SK-N-DZ (cell line): ENCODE measurements at regions not wholly inside any gene's neighbourhood (a gene's known extent, or its start where the extent isn't known, plus 50 kb on each side); places are given as distances from the start of the nearest gene placed in this dataset.

ENCODE experiments used
- DNase-seq: peaks from one replicate; pipeline ENCODE4 v3.0.0-alpha.2; 2015; ENCODE audit warnings: low spot score

GRCh38 chr9:27749838-27750237 lies 176.6 kb upstream of the C9orf72 start:
- DNase-seq: no peak

DNA sequence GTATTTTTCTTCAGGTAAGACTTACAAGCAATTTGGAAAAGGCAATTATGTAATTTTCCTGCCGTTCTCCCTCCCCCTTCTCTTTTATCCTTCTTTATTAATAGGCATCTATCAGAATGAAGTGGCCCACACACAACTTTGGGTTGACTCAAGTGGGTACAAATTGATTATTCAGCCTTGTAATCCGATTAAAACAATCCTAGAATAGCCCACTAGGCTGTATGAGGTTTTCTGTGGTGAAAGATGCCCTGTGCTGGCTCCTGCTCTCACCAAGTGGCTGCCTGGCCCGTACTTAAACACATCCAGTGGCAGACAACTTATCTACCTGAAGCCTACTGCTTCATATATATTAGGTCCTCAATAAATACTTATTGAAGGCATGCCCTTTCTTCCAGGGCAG lies 177.3 kb upstream of the C9orf72 start:
- no peak for DNase-seq

DNA sequence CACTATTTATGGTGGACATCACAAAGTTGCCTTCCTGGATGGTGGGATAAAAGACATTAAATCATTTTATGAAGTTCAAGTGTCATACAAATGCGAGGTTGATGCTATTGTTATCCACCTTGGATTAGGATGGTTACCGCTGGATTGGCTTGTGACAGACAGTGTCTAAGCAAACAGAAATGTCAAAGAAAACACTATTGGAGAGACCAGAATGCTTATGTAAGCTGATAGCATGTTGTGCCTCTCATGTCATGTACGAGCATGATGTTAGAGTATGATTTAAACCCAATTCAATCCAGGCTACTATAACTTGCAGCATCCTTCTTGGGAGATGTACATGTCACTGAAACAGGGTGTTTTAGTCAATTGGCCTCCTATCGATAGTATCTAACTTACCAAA lies 178.8 kb upstream of the C9orf72 start:
- DNase-seq: no peak

DNA sequence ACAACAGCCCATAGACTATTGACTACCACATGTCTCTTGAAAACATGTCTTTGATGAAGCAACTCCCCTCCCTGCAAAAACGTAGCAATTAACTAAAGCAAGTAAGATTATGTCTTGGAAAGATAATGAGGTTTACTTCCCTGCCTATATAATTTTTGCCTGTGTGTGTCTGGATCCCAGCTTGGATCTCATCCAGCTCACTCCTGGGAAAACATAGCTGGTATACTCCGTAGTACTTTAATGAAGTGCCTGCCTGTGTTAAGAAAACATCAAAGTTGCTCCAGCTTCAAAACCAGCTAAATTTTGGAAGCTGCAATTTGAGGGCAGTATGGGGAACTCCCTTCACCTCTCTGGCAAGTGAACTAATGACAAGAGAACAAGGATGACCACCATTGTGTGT lies 182.6 kb upstream of the C9orf72 start:
- no peak for DNase-seq

GRCh38 chr9:27756418-27756817 lies 183.1 kb upstream of the C9orf72 start:
- no peak for DNase-seq

DNA sequence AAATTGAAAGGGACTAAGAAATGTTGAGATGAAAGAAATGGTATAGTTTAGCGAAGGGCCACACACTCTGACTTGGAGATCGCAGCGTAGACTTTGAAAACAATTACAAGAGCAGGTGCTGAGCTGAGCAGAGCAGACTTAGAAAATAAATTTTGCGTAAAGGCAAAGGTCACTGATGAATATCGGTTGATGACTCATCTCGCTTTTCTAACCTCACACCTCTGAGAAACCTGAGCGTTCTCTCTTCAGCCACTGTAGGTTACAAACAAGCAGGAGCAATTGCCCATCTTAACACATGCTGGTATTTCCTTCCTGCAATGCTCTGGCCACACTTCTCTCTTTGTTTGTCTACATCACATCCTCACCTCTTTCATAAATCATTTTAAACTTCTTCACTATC lies 190.6 kb upstream of the C9orf72 start:
- DNase-seq: no peak

DNA sequence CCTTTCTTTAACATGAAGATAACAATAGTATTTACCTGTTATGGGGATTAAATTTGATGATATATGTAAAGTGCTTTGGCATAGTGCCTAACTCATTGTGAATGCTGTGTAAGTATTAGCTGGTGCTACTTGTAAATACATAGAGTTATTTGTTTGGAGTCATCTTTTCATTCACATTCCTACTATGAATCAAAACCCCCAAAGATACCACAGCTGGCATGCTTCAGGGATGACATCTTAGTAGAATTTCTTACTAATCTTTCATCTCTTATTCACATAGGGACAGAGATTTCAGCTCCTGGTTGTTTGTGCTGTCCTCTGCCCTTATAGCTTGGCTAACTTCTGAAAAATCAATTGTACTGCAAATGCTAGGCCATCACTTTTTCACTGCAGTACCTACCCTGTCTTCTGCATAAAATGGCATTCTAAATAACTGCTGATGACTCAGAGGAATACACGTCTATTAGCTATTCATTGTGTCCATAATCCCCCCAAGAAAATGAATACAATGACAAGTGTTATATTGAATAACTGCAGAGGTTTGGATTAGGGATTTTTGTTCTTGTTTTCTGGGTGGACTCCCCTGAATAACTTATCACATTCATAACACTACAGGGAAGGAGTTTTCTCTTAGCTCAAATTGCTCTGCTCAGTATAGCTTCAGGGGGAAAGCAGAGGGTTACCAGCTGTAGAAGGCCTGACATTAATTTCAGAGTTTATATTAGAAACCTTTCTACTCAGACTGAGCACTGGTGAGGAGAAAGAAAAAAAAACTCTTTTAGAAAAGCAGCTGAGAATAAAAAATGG lies 192.2 kb upstream of the C9orf72 start:
- no peak for DNase-seq

DNA sequence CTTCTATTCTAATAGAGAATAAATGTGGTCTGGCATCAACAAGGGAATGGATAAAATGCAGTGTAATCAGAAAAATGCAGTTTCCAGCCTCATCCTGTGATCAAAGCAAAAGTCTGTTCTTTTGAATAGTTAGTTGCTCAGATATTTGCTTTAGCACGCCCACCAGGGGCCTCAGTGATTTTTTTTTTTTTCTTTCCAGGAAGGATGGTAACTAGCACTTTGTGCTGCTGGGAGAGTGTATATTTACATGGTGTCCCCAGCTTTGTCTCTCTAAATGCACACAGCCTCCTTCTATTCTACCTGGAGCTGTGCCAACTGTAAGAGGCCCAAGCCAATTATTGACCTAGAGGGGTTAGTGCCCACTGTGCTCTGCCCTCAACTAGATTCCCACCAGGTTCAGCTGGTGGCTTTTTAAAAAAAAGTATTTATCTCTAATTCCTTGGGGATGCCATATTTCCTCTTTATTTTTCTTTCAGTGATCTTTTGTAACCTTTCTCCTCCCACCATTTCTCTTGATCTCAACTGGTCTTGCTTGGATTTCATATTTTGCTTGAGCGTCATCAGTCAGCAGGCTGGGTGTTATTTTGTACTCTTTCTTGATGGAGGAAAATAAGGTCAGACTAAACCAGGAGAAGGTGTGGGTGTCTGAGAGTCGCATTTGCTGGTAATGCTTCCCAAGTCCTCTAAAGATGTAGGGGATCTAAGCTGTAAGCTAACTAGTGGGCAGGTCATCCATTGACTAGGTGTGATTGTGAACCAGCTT lies 193.0 kb upstream of the C9orf72 start:
- DNase-seq: no peak

DNA sequence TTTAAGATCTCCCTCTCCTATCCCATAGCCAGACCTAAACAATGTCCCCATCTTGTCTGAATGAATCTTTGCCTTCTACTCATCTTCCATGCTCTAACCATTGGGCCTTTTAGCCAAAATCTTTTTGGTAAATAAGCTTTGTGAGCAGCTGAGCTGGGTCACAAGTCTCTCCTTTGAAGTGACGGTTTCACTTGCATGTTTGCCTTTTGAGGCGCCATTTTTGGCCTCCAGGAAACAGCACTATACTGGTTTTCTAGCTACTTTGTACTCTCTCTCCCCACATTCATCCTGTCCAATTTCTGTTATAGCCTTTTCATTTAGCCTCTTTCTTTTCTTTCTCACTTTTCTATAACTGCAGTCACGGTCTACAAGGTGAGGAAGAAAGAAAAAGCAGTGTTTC lies 195.5 kb upstream of the C9orf72 start:
- no peak for DNase-seq

DNA sequence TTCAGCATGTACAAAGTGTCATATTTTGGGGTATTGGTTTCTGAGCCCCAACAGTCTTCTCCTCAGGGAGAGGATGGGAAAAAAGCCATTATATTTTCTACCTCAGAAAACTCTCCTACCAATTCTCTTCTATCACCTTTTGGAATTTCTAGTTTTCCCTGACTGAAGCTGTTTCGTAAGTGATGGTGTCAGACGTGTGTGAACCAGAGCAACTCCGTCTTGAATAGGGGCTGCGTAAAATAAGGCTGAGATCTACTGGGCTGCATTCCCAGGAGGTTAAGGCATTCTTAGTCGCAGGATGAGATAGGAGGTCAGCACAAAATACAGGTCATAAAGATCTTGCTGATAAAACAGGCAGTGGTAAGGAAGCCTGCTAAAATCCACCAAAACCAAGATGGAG lies 197.3 kb upstream of the C9orf72 start:
- DNase-seq: no peak

- no peak for DNase-seq
Measured at GRCh38 chr9:27771803-27772545, 198.7 kb upstream of the C9orf72 start.

- no peak for DNase-seq
Measured at GRCh38 chr9:27784847-27785713, 211.8 kb upstream of the C9orf72 start.

DNA sequence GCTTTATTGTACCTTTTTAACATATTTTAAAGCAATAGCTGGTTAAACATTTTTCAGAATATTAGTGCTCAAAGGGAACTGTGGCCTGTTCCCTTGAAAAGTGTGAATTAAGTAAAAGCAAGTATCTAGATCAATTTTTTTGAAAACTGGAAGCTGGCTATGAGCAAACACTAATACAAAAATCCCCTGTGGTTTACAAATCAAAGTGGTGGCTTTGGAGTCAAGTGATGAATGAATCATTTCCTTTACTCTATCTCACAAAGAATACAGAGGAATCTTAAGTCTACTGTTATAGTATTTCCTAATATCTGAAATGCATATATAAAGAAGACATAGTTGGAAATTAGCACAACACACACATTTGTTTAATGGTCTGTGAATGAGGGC lies 212.4 kb upstream of the C9orf72 start:
- no peak for DNase-seq

DNA sequence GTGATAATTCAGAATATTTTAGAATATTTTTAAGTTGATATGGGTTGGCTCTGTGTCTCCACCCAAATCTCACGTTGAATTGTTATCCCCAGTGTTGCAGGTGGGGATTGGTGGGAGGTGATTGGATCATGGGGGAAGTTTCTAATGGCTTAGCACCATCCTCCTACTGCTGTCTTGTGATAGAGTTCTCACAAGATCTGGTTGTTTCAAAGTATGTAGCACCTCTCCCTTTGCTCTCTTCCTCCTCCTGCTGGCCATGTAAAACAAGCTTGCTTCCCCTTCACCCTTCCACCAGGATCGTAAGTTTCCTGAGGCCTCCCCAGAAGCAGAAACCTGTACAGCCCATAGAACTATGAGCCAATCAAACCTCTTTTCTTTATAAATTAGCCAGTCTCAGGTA lies 214.6 kb upstream of the C9orf72 start:
- DNase-seq: no peak

GRCh38 chr9:27791311-27791710 lies 218.0 kb upstream of the C9orf72 start:
- DNase-seq: no peak

GRCh38 chr9:27792971-27793689 lies 219.8 kb upstream of the C9orf72 start:
- no peak for DNase-seq

GRCh38 chr9:27799326-27799725 lies 226.0 kb upstream of the C9orf72 start:
- DNase-seq: no peak

DNA sequence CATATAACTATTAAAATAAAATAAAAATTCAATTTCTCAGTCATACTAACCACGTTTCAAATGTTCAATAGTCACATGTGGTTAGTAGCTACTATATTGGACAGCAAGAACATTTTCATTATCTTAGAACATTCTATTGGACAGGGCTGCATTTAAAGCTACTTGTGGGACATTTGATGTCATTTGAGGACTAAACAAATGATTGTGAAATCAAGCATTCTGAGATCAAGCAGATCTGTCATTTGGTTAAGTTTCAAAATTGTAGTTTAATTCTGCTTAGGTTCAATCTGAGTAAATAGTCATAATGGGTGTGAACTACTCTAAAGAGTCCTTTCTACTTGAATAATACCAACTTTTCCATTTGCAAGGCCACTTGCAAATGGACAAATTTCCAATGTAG lies 226.9 kb upstream of the C9orf72 start:
- DNase-seq: no peak

- no peak for DNase-seq
Measured at GRCh38 chr9:27800692-27801370, 227.6 kb upstream of the C9orf72 start.

DNA sequence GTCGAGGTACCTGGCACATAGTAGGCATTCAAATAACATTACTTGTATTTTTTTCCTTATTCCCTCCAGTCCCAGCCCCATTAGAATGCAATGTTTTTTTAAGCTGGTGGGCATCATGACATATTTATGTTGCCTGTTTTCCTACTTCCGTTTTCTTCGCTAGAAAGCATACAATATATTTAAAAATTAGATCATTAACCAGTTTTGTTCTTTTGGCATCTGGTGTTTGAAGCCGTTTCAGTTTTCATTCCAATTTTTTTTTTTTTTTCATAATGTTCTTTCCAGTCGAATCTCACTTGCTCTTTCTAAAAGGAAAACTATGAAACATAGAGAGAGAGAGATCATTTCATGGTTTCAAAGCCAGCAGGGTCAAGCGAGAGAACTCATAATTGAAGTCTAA lies 228.3 kb upstream of the C9orf72 start:
- no peak for DNase-seq
